Body of pancreas (tissue), 4 donors: ENCODE measurements at regions not wholly inside any gene's neighbourhood (a gene's known extent, or its start where the extent isn't known, plus 50 kb on each side); places are given as distances from the start of the nearest gene placed in this dataset.

ENCODE experiments used
- ATAC-seq: fragments of 150-250 bp; one replicate; pipeline ENCODE4 v1.9.1; 2016
- DNase-seq, 4 donors: peaks; one replicate each; pipeline ENCODE4 v3.0.0-alpha.2; 2019
- H3K27ac ChIP-seq, 4 donors: fragments of 200-600 bp; sonication (generic); 1 replicate in 3 of 4; 2 replicates in 1 of 4; pipeline versions ENCODE4 v1.5.1 to v1.6.1; 2016 to 2019; ENCODE audit warnings: mild to moderate bottlenecking in 1 of 4, mixed read lengths in 1 of 4, moderate library complexity in 1 of 4
- H3K27me3 ChIP-seq, 2 donors: fragments of 200-600 bp; sonication (generic); one replicate each; pipeline ENCODE4 v1.6.0; 2016; ENCODE audit warnings: mild to moderate bottlenecking in 1 of 2
- H3K36me3 ChIP-seq, 2 donors: fragments of 200-600 bp; sonication (generic); replicated peaks in 1 of 2; 2 replicates each; pipeline ENCODE4 v1.5.1; 2016; ENCODE audit warnings: low read depth in 2 of 2; ENCODE audit not compliant: insufficient read depth in 1 of 2
- H3K4me1 ChIP-seq: fragments of 200-600 bp; sonication (generic); one replicate; pipeline ENCODE4 v1.6.0; 2016
- H3K4me3 ChIP-seq, 2 donors: fragments of 200-600 bp; sonication (generic); 1 replicate in 1 of 2; 2 replicates in 1 of 2; pipeline ENCODE4 v1.5.1; 2016 to 2019
- H3K9me3 ChIP-seq, 3 donors: fragments of 200-600 bp; sonication (generic); 1 replicate in 2 of 3; 2 replicates in 1 of 3; pipeline ENCODE4 v1.5.1; 2016
- CTCF ChIP-seq, 7 experiments: fragments of 450-650 bp in 4 of 7; fragments of 200-600 bp in 3 of 7; sonication (generic) in 3 of 7; IDR thresholded peaks; one replicate each; pipeline ENCODE4 v1.5.1; 2016 to 2019; ENCODE audit warnings: antibody characterized with exemption in 7 of 7
- POLR2A ChIP-seq, 3 donors: fragments of 450-650 bp; IDR thresholded peaks; one replicate each; pipeline ENCODE4 v1.6.1; 2016; ENCODE audit warnings: antibody characterized with exemption in 3 of 3, mild to moderate bottlenecking in 2 of 3
- WGBS, 2 donors: methylation state at CpG; one replicate each; pipeline ENCODE4 v1.1.5; 2017; 5-methylcytosine and 5-hydroxymethylcytosine counted together
- intact Hi-C: fragments of 100-400 bp; cut with DNase I; formaldehyde crosslinking; loops from one replicate; pipeline ENCODE4 v1.15.1; 2023

DNA sequence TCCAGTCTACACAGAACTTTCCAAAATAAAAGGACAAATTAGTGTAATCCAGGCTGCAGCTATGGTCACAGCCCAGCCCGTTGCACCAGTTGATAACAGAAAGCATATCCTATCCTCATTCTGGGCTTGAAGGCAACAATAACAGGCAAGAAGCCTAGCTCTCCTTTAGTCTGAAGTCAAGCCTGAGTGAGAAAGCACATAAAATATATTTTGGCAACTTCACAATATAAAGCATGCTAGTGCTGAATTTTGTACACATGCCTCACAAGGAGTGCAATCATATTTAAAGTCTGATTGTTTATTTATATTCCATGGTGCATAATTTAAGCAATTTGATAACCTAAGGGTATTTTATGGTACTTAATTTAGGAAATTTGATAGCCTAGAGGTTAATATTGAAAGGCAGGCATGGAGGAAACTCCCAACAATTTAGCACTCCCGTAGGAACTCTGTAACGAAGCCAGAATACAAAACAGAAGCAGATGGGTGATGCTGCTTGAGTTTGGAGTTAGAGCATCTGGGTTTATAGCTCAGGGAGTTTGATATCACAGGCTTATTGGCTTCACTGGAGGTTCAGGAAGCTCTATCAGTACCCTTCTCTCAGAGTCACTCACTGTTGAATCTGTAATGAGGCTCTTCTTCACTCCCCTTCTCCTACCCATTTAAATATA is 1199.1 kb upstream of the GYPC start:
- Histone ChIP-seq H3K9me3 (no peaks in the 10 kb centered on the region), H3K4me3 (no peak overlapping the region), H3K36me3 (no peaks in the 10 kb centered on the region), H3K4me1 (no peaks in the 10 kb centered on the region), H3K27ac (no peak overlapping the region), H3K27me3 (no peaks in the 10 kb centered on the region)
- no peak for TF ChIP-seq CTCF (IDR thresholded peaks at IDR 0.05)
- no peak for TF ChIP-seq POLR2A (IDR thresholded peaks at IDR 0.05)
- no peak for ATAC-seq
- DNase-seq, result no peak
- 54 to 61% methylated on average over 3 of the region's 3 CpGs for WGBS, 2 donors
- intact Hi-C loops, result no loop called here

DNA sequence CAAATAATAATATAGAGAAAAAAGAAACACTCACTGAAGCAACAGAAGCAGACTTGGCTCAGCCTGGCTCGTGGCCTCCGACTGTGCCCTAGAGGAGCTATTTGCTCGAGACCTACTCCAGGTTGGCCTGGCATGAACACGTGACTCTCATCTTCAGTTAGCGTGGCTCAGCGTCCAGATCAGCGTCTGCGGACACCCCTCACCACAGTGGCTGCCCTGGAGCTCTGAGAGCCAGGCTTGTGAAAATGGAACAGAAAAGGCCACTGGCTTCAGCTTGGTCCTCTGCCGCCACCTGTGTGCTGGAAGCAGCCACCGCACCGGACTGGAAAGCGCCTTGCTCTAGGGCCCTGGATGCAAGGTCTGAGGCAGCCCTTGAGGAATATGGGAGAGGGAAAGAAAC is 1184.0 kb upstream of the GYPC start:
- Histone ChIP-seq H3K36me3 (no peaks in the 10 kb centered on the region), H3K4me3 (no peak overlapping the region), H3K27ac (no peak overlapping the region), H3K4me1 (no peaks in the 10 kb centered on the region), H3K9me3 (no peaks in the 10 kb centered on the region), H3K27me3 (no peaks in the 10 kb centered on the region)
- TF ChIP-seq POLR2A (IDR thresholded peaks at IDR 0.05) (no peak), CTCF (IDR thresholded peaks at IDR 0.05) (peak in 4 of 7 experiments; percentile 21 to 39 (median 33))
- 47 to 51% methylated on average over 12 of the region's 12 CpGs for WGBS, 2 donors
- intact Hi-C loops, result no loop called here
- ATAC-seq, result no peak
- peak; percentile 12 to 34 (median 20) for DNase-seq

DNA sequence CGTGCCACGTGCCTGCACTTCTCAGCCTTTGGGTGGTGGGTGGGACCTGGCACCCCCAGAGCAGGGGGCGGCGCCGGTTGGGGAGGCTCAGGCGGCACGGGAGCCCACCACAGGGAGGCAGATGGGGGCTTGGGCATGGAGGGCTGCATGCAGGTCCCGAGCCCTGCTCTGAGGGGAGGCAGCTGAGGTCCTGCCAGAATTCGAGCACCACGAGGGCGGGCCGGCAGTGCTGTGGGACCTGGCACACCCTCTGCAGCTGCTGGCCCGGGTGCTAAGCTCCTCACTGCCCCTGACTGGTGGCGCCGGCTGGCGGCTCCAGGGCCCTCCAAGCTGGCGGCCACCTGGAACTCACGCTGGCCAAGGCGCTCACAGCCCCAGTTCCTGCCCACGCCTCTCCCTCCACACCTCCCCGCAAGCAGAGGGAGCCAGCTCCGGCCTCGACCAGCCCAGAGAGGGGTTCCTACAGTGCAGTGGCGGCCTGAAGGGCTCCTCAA is 1176.8 kb upstream of the GYPC start:
- Histone ChIP-seq H3K9me3 (no peaks in the 10 kb centered on the region), H3K27me3 (no peaks in the 10 kb centered on the region), H3K36me3 (no peaks in the 10 kb centered on the region), H3K27ac (no peak overlapping the region), H3K4me3 (no peak overlapping the region), H3K4me1 (no peaks in the 10 kb centered on the region)
- no peak for TF ChIP-seq POLR2A (IDR thresholded peaks at IDR 0.05)
- TF ChIP-seq CTCF (IDR thresholded peaks at IDR 0.05), result no peak
- WGBS, 2 donors, result 95 to 100% methylated on average over 1 to 19 of the region's 24 CpGs
- DNase-seq, result no peak
- intact Hi-C loops, result no loop called here
- ATAC-seq, result no peak

DNA sequence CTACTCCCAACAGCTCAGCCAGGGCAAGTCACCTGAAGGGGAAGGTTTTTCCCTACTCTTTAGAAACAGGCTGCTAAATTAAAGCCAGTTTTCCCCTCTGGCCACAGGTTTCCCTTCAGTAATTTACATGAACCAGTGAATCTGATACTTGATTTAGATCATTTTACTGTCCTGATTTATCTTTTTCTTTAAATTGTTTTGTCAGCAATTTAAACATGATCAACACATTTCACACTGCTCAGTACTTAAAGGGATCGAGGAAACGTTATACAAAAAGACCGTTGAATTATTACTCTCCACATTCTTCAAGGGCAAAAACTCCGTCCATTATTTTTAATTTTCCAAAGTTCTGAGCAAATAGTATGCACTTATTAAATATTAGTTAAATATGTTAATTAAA is 1165.7 kb upstream of the GYPC start:
- TF ChIP-seq CTCF (IDR thresholded peaks at IDR 0.05) (no peak), POLR2A (IDR thresholded peaks at IDR 0.05) (no peak)
- H3K4me1 ChIP-seq, result no peaks in the 10 kb centered on the region
- ATAC-seq (no peak), DNase-seq (no peak)
- no peaks in the 10 kb centered on the region for H3K9me3 ChIP-seq
- intact Hi-C loops, result no loop called here
- H3K36me3 ChIP-seq, result no peaks in the 10 kb centered on the region
- no peaks in the 10 kb centered on the region for H3K27me3 ChIP-seq
- H3K27ac ChIP-seq, result no peak overlapping the region
- 75 to 80% methylated on average over 4 of the region's 4 CpGs for WGBS, 2 donors
- no peak overlapping the region for H3K4me3 ChIP-seq

DNA sequence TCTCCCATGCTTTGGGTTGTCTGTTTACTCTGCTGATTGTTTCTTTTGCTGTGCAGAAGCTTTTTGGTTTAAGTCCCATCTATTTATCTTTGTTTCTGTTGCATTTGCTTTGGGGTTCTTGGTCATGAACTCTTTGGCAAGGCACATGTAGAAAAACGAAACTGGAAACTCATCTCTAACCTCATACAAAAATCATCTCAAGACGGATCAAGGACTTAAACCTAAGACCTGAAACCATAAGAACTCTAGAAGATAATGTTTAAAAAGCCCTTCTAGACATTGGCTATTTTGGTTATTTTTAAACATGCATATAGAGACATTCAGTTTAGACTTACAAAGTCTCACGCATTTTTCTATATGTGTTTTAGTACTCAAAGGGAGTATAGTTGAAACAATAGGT is 1164.3 kb upstream of the GYPC start:
- Histone ChIP-seq H3K9me3 (no peaks in the 10 kb centered on the region), H3K27ac (no peak overlapping the region), H3K27me3 (no peaks in the 10 kb centered on the region), H3K36me3 (no peaks in the 10 kb centered on the region), H3K4me1 (no peaks in the 10 kb centered on the region), H3K4me3 (no peak overlapping the region)
- DNase-seq, result no peak
- intact Hi-C loops, result no loop called here
- no peak for ATAC-seq
- no peak for TF ChIP-seq POLR2A (IDR thresholded peaks at IDR 0.05)
- no peak for TF ChIP-seq CTCF (IDR thresholded peaks at IDR 0.05)
- 55 to 56% methylated on average over 3 of the region's 3 CpGs for WGBS, 2 donors
